Sigmoid colon (tissue), 6 donors: ENCODE measurements at regions not wholly inside any gene's neighbourhood (a gene's known extent, or its start where the extent isn't known, plus 50 kb on each side); places are given as distances from the start of the nearest gene placed in this dataset.
"Not testable (repeated sequence)": the region's sequence is repeated elsewhere in the genome, so short reads cannot be mapped to it uniquely, and the experiment has no call there.

ENCODE experiments used
- DNase-seq: peaks from one replicate; pipeline ENCODE4 v3.0.0-alpha.2; 2019
- H3K27ac ChIP-seq, 4 donors: fragments of 200-600 bp; sonication (generic); one replicate each; pipeline ENCODE4 v1.5.1; 2016 to 2019; ENCODE audit warnings: mild to moderate bottlenecking in 1 of 4
- H3K27me3 ChIP-seq, 3 donors: fragments of 200-600 bp; sonication (generic); one replicate each; pipeline ENCODE4 v1.5.1; 2019; ENCODE audit warnings: mild to moderate bottlenecking in 1 of 3
- H3K36me3 ChIP-seq, 4 donors: fragments of 200-600 bp; sonication (generic); one replicate each; pipeline ENCODE4 v1.5.1; 2016 to 2019
- H3K4me1 ChIP-seq, 4 donors: fragments of 200-600 bp; sonication (generic); one replicate each; pipeline ENCODE4 v1.5.1; 2017 to 2019
- H3K4me3 ChIP-seq, 4 donors: fragments of 200-600 bp; sonication (generic); one replicate each; pipeline ENCODE4 v1.5.1; 2017 to 2019; ENCODE audit warnings: mild to moderate bottlenecking in 2 of 4, moderate library complexity in 1 of 4
- H3K9me3 ChIP-seq, 4 donors: fragments of 200-600 bp in 3 of 4; sonication (generic) in 3 of 4; one replicate each; pipeline versions ENCODE4 v1.5.1 to v1.6.1; 2013 to 2019
- CTCF ChIP-seq, 4 experiments: fragments of 450-650 bp in 3 of 4; fragments of 200-600 bp in 1 of 4; IDR thresholded peaks; one replicate each; pipeline ENCODE4 v1.5.1; 2016 to 2019; ENCODE audit warnings: antibody characterized with exemption in 4 of 4, mild to moderate bottlenecking in 3 of 4, moderate library complexity in 2 of 4
- EP300 ChIP-seq, 4 donors: sonication (generic); formaldehyde crosslinking; IDR thresholded peaks; one replicate each; pipeline ENCODE4 v1.6.1; 2017; ENCODE audit warnings: antibody characterized with exemption in 4 of 4
- POLR2A ChIP-seq, 2 donors: fragments of 450-650 bp; IDR thresholded peaks; one replicate each; pipeline ENCODE4 v1.6.1; 2016; ENCODE audit warnings: antibody characterized with exemption in 2 of 2, mild to moderate bottlenecking in 2 of 2, moderate library complexity in 2 of 2
- POLR2AphosphoS5 ChIP-seq, 4 donors: sonication (generic); formaldehyde crosslinking; IDR thresholded peaks; one replicate each; pipeline ENCODE4 v1.6.1; 2017; ENCODE audit warnings: antibody characterized with exemption in 4 of 4
- WGBS, 2 donors: extraction: QIAGEN DNeasy Blood & Tissue Kit; methylation state at CpG; one replicate each; pipeline ENCODE4 v1.1.7; 2013; 5-methylcytosine and 5-hydroxymethylcytosine counted together
- intact Hi-C: fragments of 100-400 bp; cut with DNase I; formaldehyde crosslinking; loops from one replicate; pipeline ENCODE4 v1.15.1; 2023
- donor health status: healthy with polysubstance abuse.
- donor health status: healthy.

GRCh38 chr14:86084097-86084496 is 554.2 kb downstream of the FLRT2 start:
- intact Hi-C loops = no loop called here
- WGBS, 2 donors = 25 to 53% methylated on average over 1 of the region's 1 CpG
- Histone ChIP-seq H3K36me3 (no peaks in the 10 kb centered on the region), H3K4me1 (no peaks in the 10 kb centered on the region), H3K27me3 (no peaks in the 10 kb centered on the region), H3K4me3 (no peak overlapping the region), H3K27ac (no peak overlapping the region), H3K9me3 (no peaks in the 10 kb centered on the region)
- no peak for TF ChIP-seq EP300 (IDR thresholded peaks at IDR 0.05)
- no peak for TF ChIP-seq POLR2A (IDR thresholded peaks at IDR 0.05)
- TF ChIP-seq POLR2AphosphoS5 (IDR thresholded peaks at IDR 0.05) = no peak
- no peak for TF ChIP-seq CTCF (IDR thresholded peaks at IDR 0.05)
- DNase-seq = no peak

- H3K36me3 ChIP-seq = no peaks in the 10 kb centered on the region
- intact Hi-C loops = no loop called here
- H3K27me3 ChIP-seq = no peaks in the 10 kb centered on the region
- TF ChIP-seq POLR2A (IDR thresholded peaks at IDR 0.05) (no peak), EP300 (IDR thresholded peaks at IDR 0.05) (no peak)
- H3K4me1 ChIP-seq = no peaks in the 10 kb centered on the region
- no peak for DNase-seq
- H3K9me3 ChIP-seq = no peaks in the 10 kb centered on the region
- H3K4me3 ChIP-seq = no peak overlapping the region
- no peak overlapping the region for H3K27ac ChIP-seq
These were observed 553.7 kb downstream of the FLRT2 start for GRCh38 chr14:86083616-86084015.

GRCh38 chr14:86072116-86072894 is 542.4 kb downstream of the FLRT2 start:
- intact Hi-C loops = no loop called here
- Histone ChIP-seq H3K27ac (no peak overlapping the region), H3K9me3 (no peaks in the 10 kb centered on the region), H3K4me1 (no peaks in the 10 kb centered on the region), H3K4me3 (no peak overlapping the region), H3K27me3 (no peaks in the 10 kb centered on the region), H3K36me3 (no peaks in the 10 kb centered on the region)
- TF ChIP-seq CTCF (IDR thresholded peaks at IDR 0.05) = no peak
- TF ChIP-seq EP300 (IDR thresholded peaks at IDR 0.05) = no peak
- TF ChIP-seq POLR2A (IDR thresholded peaks at IDR 0.05) = no peak
- TF ChIP-seq POLR2AphosphoS5 (IDR thresholded peaks at IDR 0.05) = no peak
- 23 to 55% methylated on average over 5 of the region's 5 CpGs for WGBS, 2 donors
- no peak for DNase-seq

GRCh38 chr14:86066651-86067050 is 536.7 kb downstream of the FLRT2 start:
- no peaks in the 10 kb centered on the region for H3K36me3 ChIP-seq
- no peaks in the 10 kb centered on the region for H3K4me1 ChIP-seq
- 83 to 84% methylated on average over 2 of the region's 2 CpGs for WGBS, 2 donors
- peaks cover 0 to 2% (median 0%) of the 10 kb centered on the region in 4 donors for H3K9me3 ChIP-seq
- H3K27me3 ChIP-seq = no peaks in the 10 kb centered on the region
- no peak overlapping the region for H3K4me3 ChIP-seq
- intact Hi-C loops = no loop called here
- no peak for DNase-seq
- no peak overlapping the region for H3K27ac ChIP-seq
- TF ChIP-seq EP300 (IDR thresholded peaks at IDR 0.05) = no peak

- peaks cover 0 to 2% (median 0%) of the 10 kb centered on the region in 4 donors for H3K9me3 ChIP-seq
- H3K27ac ChIP-seq = no peak overlapping the region
- intact Hi-C loops = no loop called here
- 71 to 83% methylated on average over 3 of the region's 3 CpGs for WGBS, 2 donors
- H3K36me3 ChIP-seq = no peaks in the 10 kb centered on the region
- no peak overlapping the region for H3K4me3 ChIP-seq
- no peak for TF ChIP-seq CTCF (IDR thresholded peaks at IDR 0.05)
- TF ChIP-seq EP300 (IDR thresholded peaks at IDR 0.05) = no peak
- no peak for TF ChIP-seq POLR2AphosphoS5 (IDR thresholded peaks at IDR 0.05)
- TF ChIP-seq POLR2A (IDR thresholded peaks at IDR 0.05) = no peak
- no peaks in the 10 kb centered on the region for H3K4me1 ChIP-seq
- DNase-seq = no peak
- no peaks in the 10 kb centered on the region for H3K27me3 ChIP-seq
These were observed 535.5 kb downstream of the FLRT2 start for GRCh38 chr14:86065407-86065806.

GRCh38 chr14:86064595-86064994 is 534.7 kb downstream of the FLRT2 start:
- intact Hi-C loops = not testable (repeated sequence)

More at GRCh38 chr14:86064595-86064994, 534.7 kb downstream of the FLRT2 start:
- not testable (repeated sequence) for H3K4me3 ChIP-seq, H3K9me3 ChIP-seq, DNase-seq, H3K27me3 ChIP-seq, H3K4me1 ChIP-seq, H3K27ac ChIP-seq, H3K36me3 ChIP-seq
